ENCODE measurements at regions not wholly inside any gene's neighbourhood (a gene's known extent, or its start where the extent isn't known, plus 50 kb on each side); places are given as distances from the start of the nearest gene placed in this dataset.

- DNase-seq (ENCODE audit: low read depth) = no peak
These were observed 1040.4 kb upstream of the CDH2 start for GRCh38 chr18:29217124-29217915.

GRCh38 chr18:29198834-29199233, 1021.9 kb upstream of the CDH2 start:
- DNase-seq (ENCODE audit: low read depth) = no peak

- no peak for DNase-seq (ENCODE audit: low read depth)
These were observed 1019.4 kb upstream of the CDH2 start for GRCh38 chr18:29196307-29196706.

- DNase-seq (ENCODE audit: low read depth) = peak; percentile 13
These were observed 1014.3 kb upstream of the CDH2 start for GRCh38 chr18:29191263-29191662.

- DNase-seq (ENCODE audit: low read depth) = no peak
These were observed 1011.8 kb upstream of the CDH2 start for GRCh38 chr18:29188760-29189159.

- DNase-seq (ENCODE audit: low read depth) = no peak
These were observed 1008.9 kb upstream of the CDH2 start for GRCh38 chr18:29185801-29186200.

- peak; percentile 16 for DNase-seq (ENCODE audit: low read depth)
These were observed 1007.7 kb upstream of the CDH2 start for GRCh38 chr18:29184654-29185053.

GRCh38 chr18:29181151-29181901, 1004.4 kb upstream of the CDH2 start:
- DNase-seq (ENCODE audit: low read depth) = peak; percentile 93

- no peak for DNase-seq (ENCODE audit: low read depth)
These were observed 999.8 kb upstream of the CDH2 start for GRCh38 chr18:29176681-29177080.

- DNase-seq (ENCODE audit: low read depth) = no peak
These were observed 998.0 kb upstream of the CDH2 start for GRCh38 chr18:29174891-29175290.

GRCh38 chr18:29172756-29173067, 995.8 kb upstream of the CDH2 start:
- no peak for DNase-seq (ENCODE audit: low read depth)

- DNase-seq (ENCODE audit: low read depth) = no peak
These were observed 995.2 kb upstream of the CDH2 start for GRCh38 chr18:29171892-29172755.

- no peak for DNase-seq (ENCODE audit: low read depth)
These were observed 992.7 kb upstream of the CDH2 start for GRCh38 chr18:29169599-29169998.

GRCh38 chr18:29164993-29165599, 988.2 kb upstream of the CDH2 start:
- DNase-seq (ENCODE audit: low read depth) = peak; percentile 76

- peak; percentile 94 for DNase-seq (ENCODE audit: low read depth)
These were observed 987.2 kb upstream of the CDH2 start for GRCh38 chr18:29164020-29164706.

- peak; percentile 22 for DNase-seq (ENCODE audit: low read depth)
These were observed 986.7 kb upstream of the CDH2 start for GRCh38 chr18:29163596-29163995.

- no peak for DNase-seq (ENCODE audit: low read depth)
These were observed 984.5 kb upstream of the CDH2 start for GRCh38 chr18:29161429-29161828.

- DNase-seq (ENCODE audit: low read depth) = no peak
These were observed 983.2 kb upstream of the CDH2 start for GRCh38 chr18:29160170-29160569.

GRCh38 chr18:29157905-29158304, 981.0 kb upstream of the CDH2 start:
- DNase-seq (ENCODE audit: low read depth) = no peak

- no peak for DNase-seq (ENCODE audit: low read depth)
These were observed 980.3 kb upstream of the CDH2 start for GRCh38 chr18:29157057-29157780.

- DNase-seq (ENCODE audit: low read depth) = no peak
These were observed 979.6 kb upstream of the CDH2 start for GRCh38 chr18:29156531-29156930.
